ENCODE measurements at regions not wholly inside any gene's neighbourhood (a gene's known extent, or its start where the extent isn't known, plus 50 kb on each side); places are given as distances from the start of the nearest gene placed in this dataset.

GRCh38 chr10:128675405-128675804, 549.2 kb upstream of the MKI67 start:
- DNase-seq (no peak), ATAC-seq (no peak)
- Histone ChIP-seq H3K27me3 (peaks cover 0 to 6% (median 0%) of the 10 kb centered on the region in 9 donors), H3K9me3 (no peaks in the 10 kb centered on the region), H3K4me1 (no peaks in the 10 kb centered on the region), H3K27ac (no peak overlapping the region), H3K36me3 (no peaks in the 10 kb centered on the region), H3K4me3 (no peak overlapping the region)
- TF ChIP-seq POLR2A (IDR thresholded peaks at IDR 0.05) = no peak
- TF ChIP-seq CTCF (IDR thresholded peaks at IDR 0.05) = no peak
- intact Hi-C loops (cut with DNase I) = no loop called here
- 66 to 87% (median 76%) methylated on average over 6 of the region's 6 CpGs for WGBS, 4 donors

- Histone ChIP-seq H3K27me3 (peaks cover 0 to 12% (median 0%) of the 10 kb centered on the region in 9 donors), H3K27ac (no peak overlapping the region), H3K4me3 (no peak overlapping the region), H3K36me3 (no peaks in the 10 kb centered on the region), H3K9me3 (no peaks in the 10 kb centered on the region), H3K4me1 (peaks cover 0 to 3% (median 0%) of the 10 kb centered on the region in 12 donors)
- WGBS, 4 donors = 62 to 87% (median 77%) methylated on average over 8 of the region's 8 CpGs
- DNase-seq = no peak
- intact Hi-C loops (cut with DNase I) = no loop called here
- ATAC-seq = no peak
- TF ChIP-seq CTCF (IDR thresholded peaks at IDR 0.05) (no peak), POLR2A (IDR thresholded peaks at IDR 0.05) (no peak)
These were observed 553.9 kb upstream of the MKI67 start for GRCh38 chr10:128680116-128680515.

- TF ChIP-seq CTCF (IDR thresholded peaks at IDR 0.05) (no peak), POLR2A (IDR thresholded peaks at IDR 0.05) (no peak)
- no peak overlapping the region for H3K4me3 ChIP-seq
- H3K27me3 ChIP-seq = peaks cover 0 to 15% (median 0%) of the 10 kb centered on the region in 9 donors
- H3K9me3 ChIP-seq = no peaks in the 10 kb centered on the region
- 69 to 81% (median 70%) methylated on average over 5 of the region's 5 CpGs for WGBS, 4 donors
- H3K27ac ChIP-seq = no peak overlapping the region
- H3K4me1 ChIP-seq = peaks cover 0 to 3% (median 0%) of the 10 kb centered on the region in 12 donors
- ATAC-seq (no peak), DNase-seq (no peak)
- no peaks in the 10 kb centered on the region for H3K36me3 ChIP-seq
- intact Hi-C loops (cut with DNase I) = no loop called here
These were observed 558.0 kb upstream of the MKI67 start for GRCh38 chr10:128684215-128684614.

- ATAC-seq (no peak), DNase-seq (no peak)
- H3K36me3 ChIP-seq = no peaks in the 10 kb centered on the region
- H3K4me1 ChIP-seq = peaks cover 0 to 3% (median 0%) of the 10 kb centered on the region in 12 donors
- no peaks in the 10 kb centered on the region for H3K9me3 ChIP-seq
- H3K27me3 ChIP-seq = peaks cover 0 to 16% (median 0%) of the 10 kb centered on the region in 9 donors
- intact Hi-C loops (cut with DNase I) = no loop called here
- 60 to 73% (median 68%) methylated on average over 9 to 11 of the region's 11 CpGs for WGBS, 4 donors
- H3K27ac ChIP-seq = no peak overlapping the region
- TF ChIP-seq CTCF (IDR thresholded peaks at IDR 0.05) (no peak), POLR2A (IDR thresholded peaks at IDR 0.05) (no peak)
- H3K4me3 ChIP-seq = no peak overlapping the region
These were observed 560.5 kb upstream of the MKI67 start for GRCh38 chr10:128686630-128687278.
